Stomach smooth muscle (tissue), 2 donors: ENCODE measurements at regions not wholly inside any gene's neighbourhood (a gene's known extent, or its start where the extent isn't known, plus 50 kb on each side); places are given as distances from the start of the nearest gene placed in this dataset.

ENCODE experiments used
- H3K27ac ChIP-seq: one replicate; pipeline ENCODE4 v1.7.0; 2013; ENCODE audit warnings: mild to moderate bottlenecking, low read length, inconsistent platforms
- H3K27me3 ChIP-seq, 2 donors: one replicate each; pipeline ENCODE4 v1.7.0; 2013; ENCODE audit warnings: low read length in 2 of 2; ENCODE audit not compliant: insufficient read depth in 2 of 2, control insufficient read depth in 1 of 2
- H3K36me3 ChIP-seq, 2 donors: one replicate each; pipeline ENCODE4 v1.7.0; 2013; ENCODE audit warnings: low read length in 2 of 2; ENCODE audit not compliant: control insufficient read depth in 2 of 2, insufficient read depth in 2 of 2
- H3K4me1 ChIP-seq: one replicate; pipeline ENCODE4 v1.7.0; 2013; ENCODE audit warnings: low read length; ENCODE audit not compliant: control insufficient read depth, insufficient read depth
- H3K4me3 ChIP-seq, 2 donors: one replicate each; pipeline ENCODE4 v1.7.0; 2013; ENCODE audit warnings: low read length in 2 of 2
- H3K9ac ChIP-seq, 2 donors: one replicate each; pipeline ENCODE4 v1.7.0; 2013; ENCODE audit warnings: low read length in 2 of 2, mild to moderate bottlenecking in 1 of 2
- H3K9me3 ChIP-seq, 2 donors: one replicate each; pipeline ENCODE4 v1.7.0; 2013; ENCODE audit warnings: low read length in 2 of 2; ENCODE audit not compliant: control insufficient read depth in 2 of 2
- donor health status: healthy.
- donor health status: Pancreatic carcinoma.

DNA sequence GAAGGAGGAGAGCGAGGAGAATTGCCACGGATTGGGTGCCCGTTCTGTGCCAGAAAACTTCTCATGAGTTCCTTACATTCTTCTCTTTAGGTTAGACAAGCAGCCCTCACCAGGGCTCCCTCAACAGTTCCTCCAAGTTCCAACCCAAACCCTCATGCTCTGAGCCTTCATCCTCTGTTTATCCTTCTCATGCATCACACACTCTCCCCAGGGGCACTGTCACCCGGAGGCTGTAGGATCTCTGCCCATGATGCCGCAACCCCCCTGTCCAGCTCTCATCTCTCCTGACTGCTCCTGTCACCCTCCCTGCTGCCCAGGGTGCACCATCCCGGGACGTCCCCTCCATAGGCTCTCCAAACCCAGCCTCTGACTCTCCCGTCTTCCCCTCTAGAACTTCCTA is 99.4 kb upstream of the MYCN start:
- H3K9ac ChIP-seq: no peak overlapping the region
- H3K27ac ChIP-seq: no peak overlapping the region
- H3K4me1 ChIP-seq: no peaks in the 10 kb centered on the region
- no peak overlapping the region for H3K4me3 ChIP-seq
- H3K9me3 ChIP-seq: no peaks in the 10 kb centered on the region
- no peaks in the 10 kb centered on the region for H3K27me3 ChIP-seq
- H3K36me3 ChIP-seq: no peaks in the 10 kb centered on the region

DNA sequence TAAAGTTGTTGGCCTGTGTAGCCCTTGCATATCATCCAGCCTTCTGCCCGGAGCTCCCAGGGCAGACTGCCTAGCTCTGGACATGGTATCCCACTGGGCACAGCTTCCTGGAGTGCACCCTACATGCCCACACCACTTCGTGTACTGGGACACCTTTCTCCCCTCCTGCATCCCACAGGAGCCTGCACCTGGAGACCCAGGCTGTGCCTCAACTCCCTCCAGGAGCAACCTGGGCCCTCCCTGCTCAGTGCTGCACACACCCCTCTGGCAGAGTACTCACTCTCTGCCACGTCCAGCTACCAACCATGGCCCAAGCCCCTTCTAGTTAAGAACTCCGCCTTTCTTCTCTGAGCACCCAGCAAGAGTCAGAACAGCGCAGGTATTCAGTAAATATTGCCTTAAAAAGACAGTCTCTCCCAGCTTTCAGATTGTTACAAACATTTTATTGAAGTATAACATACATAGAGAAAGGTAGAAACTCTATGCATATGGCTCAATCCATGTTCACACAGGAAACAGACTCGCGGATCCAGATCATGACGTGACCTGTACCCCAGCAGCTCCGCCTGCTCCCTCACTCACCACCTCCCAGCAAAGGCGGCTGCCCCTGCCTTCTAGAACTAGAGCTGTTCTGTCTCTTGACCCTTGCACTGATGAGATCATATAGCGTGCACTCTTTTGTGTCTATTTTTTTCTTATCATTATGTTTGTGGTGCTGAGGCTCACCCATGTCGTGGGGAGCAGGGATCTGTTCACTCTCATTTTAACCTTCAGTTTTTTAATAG is 98.4 kb upstream of the MYCN start:
- H3K4me3 ChIP-seq: no peak overlapping the region
- H3K9ac ChIP-seq: no peak overlapping the region
- H3K36me3 ChIP-seq: no peaks in the 10 kb centered on the region
- no peaks in the 10 kb centered on the region for H3K27me3 ChIP-seq
- no peak overlapping the region for H3K27ac ChIP-seq
- no peaks in the 10 kb centered on the region for H3K9me3 ChIP-seq
- no peaks in the 10 kb centered on the region for H3K4me1 ChIP-seq

DNA sequence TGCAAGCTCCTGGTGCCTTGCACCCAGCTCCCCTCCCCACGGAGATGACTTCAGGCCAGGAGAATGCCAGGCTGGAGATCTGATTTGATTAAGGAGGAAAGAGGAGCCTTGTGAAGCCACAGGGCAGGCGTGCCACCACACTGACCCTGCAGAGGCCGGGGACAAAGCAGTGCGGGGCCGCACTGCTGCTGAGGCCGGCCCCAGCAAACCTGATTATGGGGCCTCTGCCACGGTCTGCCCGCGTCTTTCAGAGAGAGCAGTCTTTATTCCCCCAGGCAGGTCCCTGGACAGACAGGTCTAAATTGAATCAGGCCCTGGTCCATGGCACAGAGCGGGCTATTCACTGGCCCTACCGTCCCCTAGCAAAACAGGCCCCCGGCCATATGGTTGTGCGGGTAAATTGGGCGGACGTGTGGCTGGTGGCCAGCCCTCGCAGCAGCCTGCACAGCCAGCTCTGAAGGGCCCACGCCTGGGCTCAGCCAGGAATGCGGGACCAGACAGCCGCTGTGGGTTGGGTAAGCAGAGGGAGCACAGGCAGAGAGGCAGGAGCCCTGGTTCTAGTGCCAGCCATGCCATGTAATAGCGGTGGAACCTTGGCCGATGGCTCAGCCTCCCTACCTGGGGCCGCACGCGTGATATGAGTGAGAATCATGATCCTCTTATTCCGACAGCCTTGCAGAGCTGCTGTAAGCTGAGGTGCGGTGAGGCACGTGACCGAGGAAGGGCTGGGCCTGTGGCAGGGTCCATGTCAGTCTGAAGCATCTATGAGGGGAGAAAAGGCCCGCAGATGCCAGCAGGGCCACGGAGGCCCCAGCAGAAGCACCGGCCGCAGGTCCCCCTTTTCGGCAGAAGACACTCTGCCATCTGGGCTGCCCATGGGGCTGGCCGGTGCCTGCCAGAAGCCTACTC is 97.3 kb upstream of the MYCN start:
- Histone ChIP-seq H3K27ac (no peak overlapping the region), H3K27me3 (no peaks in the 10 kb centered on the region), H3K4me3 (no peak overlapping the region), H3K9me3 (no peaks in the 10 kb centered on the region), H3K36me3 (no peaks in the 10 kb centered on the region), H3K4me1 (no peaks in the 10 kb centered on the region), H3K9ac (no peak overlapping the region)

DNA sequence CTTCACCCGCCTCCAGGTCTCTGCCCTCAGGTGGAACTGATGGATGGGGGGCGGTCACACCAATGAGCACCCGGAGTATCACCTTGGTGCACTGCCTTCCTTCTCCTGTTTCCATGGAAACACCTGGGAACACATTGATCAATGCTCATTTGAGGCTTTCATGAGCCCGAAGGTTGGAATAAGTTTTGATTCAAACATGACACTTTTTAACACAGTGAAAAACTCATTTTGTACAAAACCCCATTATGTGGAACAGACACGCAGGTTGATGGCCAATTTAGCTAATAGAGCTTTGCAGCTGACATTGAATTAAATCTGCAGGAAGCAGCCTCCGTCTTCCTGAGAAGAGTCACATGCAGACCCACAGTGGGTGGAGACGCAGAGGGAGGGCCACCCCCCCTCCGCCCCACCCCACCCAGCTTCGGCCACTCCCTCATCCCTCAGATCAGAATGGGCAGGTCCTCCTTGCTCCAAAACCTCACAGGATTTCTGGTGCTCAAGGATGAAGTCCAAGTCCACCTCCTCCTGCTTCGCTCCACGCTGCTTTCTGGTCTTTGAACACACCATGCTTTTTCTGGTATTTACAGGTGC is 96.0 kb upstream of the MYCN start:
- Histone ChIP-seq H3K4me3 (no peak overlapping the region), H3K36me3 (no peaks in the 10 kb centered on the region), H3K9ac (no peak overlapping the region), H3K27me3 (no peaks in the 10 kb centered on the region), H3K9me3 (no peaks in the 10 kb centered on the region), H3K4me1 (no peaks in the 10 kb centered on the region), H3K27ac (no peak overlapping the region)

DNA sequence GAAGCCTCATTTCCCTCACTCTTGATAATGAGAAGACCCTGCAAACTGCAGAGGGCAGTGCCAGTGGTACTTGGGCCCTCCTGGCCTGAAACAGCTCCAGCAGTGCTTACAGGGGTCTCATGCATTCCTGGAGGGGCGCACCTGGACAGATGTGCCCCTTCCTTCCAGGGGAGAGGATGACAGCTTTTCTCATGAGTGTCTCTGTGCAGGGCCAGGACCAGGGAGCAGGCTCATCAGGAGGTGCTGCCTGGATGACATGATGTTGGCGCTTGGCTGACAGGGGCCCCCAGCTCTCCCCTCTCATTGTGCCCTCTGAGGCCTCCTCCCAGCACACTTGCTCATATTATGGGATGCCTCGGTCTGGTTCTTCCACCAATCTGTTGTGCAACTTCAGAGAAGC is 95.1 kb upstream of the MYCN start:
- no peaks in the 10 kb centered on the region for H3K36me3 ChIP-seq
- no peaks in the 10 kb centered on the region for H3K9me3 ChIP-seq
- H3K4me3 ChIP-seq: no peak overlapping the region
- H3K4me1 ChIP-seq: no peaks in the 10 kb centered on the region
- no peak overlapping the region for H3K27ac ChIP-seq
- H3K27me3 ChIP-seq: no peaks in the 10 kb centered on the region
- no peak overlapping the region for H3K9ac ChIP-seq

DNA sequence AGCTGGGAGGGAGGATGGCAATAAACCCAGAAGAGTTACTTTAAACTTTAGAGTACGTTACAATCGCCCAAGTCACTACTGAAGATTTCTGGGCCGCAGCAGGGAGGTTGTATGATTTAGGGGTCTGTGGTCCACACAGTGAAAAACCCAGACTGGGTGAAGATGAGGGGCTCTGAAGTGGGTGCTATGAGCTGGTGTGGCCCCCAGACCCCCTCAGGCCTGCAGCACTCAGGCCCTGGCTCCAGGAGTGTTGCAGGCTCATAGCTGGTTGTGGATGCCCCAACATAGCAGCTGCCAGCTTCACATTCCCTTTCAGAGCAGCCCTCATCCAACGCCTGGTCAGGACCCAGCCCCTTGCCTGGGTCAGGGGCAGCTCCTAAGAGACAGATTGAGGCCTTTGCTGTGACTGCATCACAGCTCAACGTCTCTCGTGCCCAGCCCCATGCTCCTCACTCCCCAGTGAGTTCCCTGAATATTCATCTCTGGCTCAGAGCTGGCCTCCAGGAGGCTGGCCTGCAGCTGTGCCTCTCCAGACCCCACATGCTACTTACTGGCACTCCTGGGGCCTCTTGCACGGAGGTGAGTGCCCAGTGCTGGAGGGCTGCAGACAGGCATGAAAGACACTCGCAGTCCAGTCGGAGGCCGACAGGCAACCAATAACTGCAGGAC is 94.5 kb upstream of the MYCN start:
- H3K4me3 ChIP-seq: no peak overlapping the region
- no peaks in the 10 kb centered on the region for H3K36me3 ChIP-seq
- H3K9me3 ChIP-seq: no peaks in the 10 kb centered on the region
- H3K27ac ChIP-seq: no peak overlapping the region
- no peaks in the 10 kb centered on the region for H3K4me1 ChIP-seq
- H3K27me3 ChIP-seq: no peaks in the 10 kb centered on the region
- H3K9ac ChIP-seq: no peak overlapping the region

DNA sequence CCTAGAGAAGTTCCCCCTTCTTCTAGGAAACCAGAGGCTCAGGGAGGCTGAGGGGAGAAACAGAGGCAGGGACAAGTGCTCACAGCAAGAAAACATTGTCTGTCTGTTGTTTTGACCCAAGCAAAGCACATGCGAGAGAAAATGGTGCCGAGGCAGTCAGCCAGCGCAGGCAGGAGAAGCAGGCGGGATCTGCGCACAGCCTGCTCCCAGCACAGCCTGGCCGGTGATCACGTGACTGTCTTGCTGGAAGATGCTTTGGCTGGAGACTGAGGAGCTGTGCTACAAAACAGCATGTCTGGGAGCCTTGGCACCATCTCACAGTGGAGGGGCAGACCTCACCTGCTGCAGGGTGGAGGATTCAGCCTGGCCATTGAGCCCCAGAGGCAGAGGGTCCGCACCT is 93.7 kb upstream of the MYCN start:
- Histone ChIP-seq H3K9ac (no peak overlapping the region), H3K27ac (no peak overlapping the region), H3K36me3 (no peaks in the 10 kb centered on the region), H3K4me3 (no peak overlapping the region), H3K27me3 (no peaks in the 10 kb centered on the region), H3K4me1 (no peaks in the 10 kb centered on the region), H3K9me3 (no peaks in the 10 kb centered on the region)

DNA sequence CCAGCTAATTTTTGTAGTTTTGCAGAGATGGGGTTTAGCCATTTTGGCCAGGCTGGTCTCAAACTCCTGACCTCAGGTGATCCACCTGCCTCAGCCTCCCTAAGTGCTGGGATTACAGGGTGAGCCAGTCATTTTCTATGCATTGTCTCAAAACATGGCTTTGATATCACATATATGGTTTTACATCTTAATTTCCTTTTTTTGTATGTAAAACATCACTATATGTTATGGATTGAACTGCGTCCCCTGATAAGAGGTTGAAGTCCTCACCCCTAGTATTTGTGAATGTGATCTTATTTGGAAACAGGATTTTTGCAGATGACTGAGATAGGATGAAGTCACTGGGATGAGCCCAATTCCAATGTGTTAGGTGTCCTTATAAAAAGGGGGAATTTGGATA is 89.8 kb upstream of the MYCN start:
- H3K36me3 ChIP-seq: no peaks in the 10 kb centered on the region
- no peak overlapping the region for H3K27ac ChIP-seq
- H3K9me3 ChIP-seq: no peaks in the 10 kb centered on the region
- no peak overlapping the region for H3K9ac ChIP-seq
- no peak overlapping the region for H3K4me3 ChIP-seq
- no peaks in the 10 kb centered on the region for H3K27me3 ChIP-seq
- H3K4me1 ChIP-seq: no peaks in the 10 kb centered on the region

DNA sequence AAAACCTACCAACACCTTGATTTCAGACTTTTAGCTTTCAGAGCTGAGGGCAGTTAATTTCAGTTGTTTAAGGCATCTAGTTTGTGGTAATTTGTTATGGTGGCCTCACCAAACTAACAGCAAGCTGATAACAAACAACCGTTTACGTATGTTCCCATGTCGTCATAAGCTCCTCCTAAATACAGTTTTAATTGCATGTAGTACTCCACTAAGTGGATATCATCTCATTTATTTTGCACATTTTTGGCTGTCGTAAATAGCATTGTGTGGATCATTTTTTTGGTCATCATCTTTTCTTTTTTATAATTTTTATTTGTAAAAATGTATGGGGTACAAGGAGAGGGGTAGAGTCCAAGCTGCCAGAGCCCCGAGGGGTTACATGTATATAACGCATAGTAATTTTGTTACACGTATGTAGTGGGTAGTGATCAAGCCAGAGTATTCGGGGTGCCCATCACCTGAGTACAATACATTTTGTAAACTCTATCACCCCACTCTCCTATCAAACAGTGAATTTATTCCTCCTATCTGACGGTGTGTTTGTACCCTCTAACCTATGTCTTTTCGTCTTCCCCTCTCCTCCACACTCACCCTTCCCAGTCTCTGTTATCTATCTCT is 89.2 kb upstream of the MYCN start:
- Histone ChIP-seq H3K27ac (no peak overlapping the region), H3K36me3 (no peaks in the 10 kb centered on the region), H3K4me3 (no peak overlapping the region), H3K9me3 (no peaks in the 10 kb centered on the region), H3K27me3 (no peaks in the 10 kb centered on the region), H3K9ac (no peak overlapping the region), H3K4me1 (no peaks in the 10 kb centered on the region)

DNA sequence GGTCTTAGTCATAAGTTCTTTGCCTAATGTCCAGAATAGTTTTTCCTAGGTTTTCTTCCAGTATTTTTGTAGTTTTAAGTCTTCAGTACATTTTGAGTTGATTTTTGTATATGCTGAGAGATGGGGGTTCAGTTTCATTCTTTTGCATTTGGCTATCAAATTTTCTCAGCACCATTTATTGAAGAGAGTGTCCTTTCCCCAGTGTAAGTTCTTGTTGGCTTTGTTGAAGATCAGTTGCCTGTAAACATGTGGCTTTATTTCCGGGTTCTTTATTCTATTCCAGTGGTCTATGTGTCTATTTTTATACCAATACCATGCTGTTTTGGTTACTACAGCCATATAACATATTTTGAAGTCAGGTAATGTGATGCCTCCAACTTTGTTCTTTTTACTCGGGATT is 87.5 kb upstream of the MYCN start:
- Histone ChIP-seq H3K9me3 (no peaks in the 10 kb centered on the region), H3K9ac (no peak overlapping the region), H3K4me3 (no peak overlapping the region), H3K36me3 (no peaks in the 10 kb centered on the region), H3K27ac (no peak overlapping the region), H3K27me3 (no peaks in the 10 kb centered on the region), H3K4me1 (no peaks in the 10 kb centered on the region)
